SU-DHL-6 (cell line): ENCODE measurements at regions not wholly inside any gene's neighbourhood (a gene's known extent, or its start where the extent isn't known, plus 50 kb on each side); places are given as distances from the start of the nearest gene placed in this dataset.

Experiments used
- H2AFZ ChIP-seq: fragments of 200-600 bp; sonication (generic); 2 replicates; pipeline ENCODE4 v1.6.1; 2014; ENCODE audit warnings: low read depth, mild to moderate bottlenecking, moderate library complexity, mixed read lengths, antibody characterized with exemption, low read length; ENCODE audit not compliant: severe bottlenecking
- H3F3A ChIP-seq: fragments of 200-600 bp; shearing (Covaris generic); 2 replicates; pipeline ENCODE4 v1.6.0; 2016; ENCODE audit warnings: antibody characterized with exemption, mild to moderate bottlenecking; ENCODE audit not compliant: insufficient read depth
- H3K27ac ChIP-seq: fragments of 200-600 bp; sonication (generic); 2 replicates; pipeline ENCODE4 v1.5.1; 2016; ENCODE audit warnings: low read depth, mild to moderate bottlenecking, low read length, moderate library complexity, mixed read lengths
- H3K27me3 ChIP-seq: fragments of 200-600 bp; sonication (generic), shearing (Covaris generic); 2 replicates; pipeline ENCODE4 v1.6.0; 2014; ENCODE audit warnings: mild to moderate bottlenecking, low read length
- H3K36me3 ChIP-seq: fragments of 200-600 bp; sonication (generic); 2 replicates; pipeline ENCODE4 v1.6.1; 2014; ENCODE audit warnings: mild to moderate bottlenecking, low read length, mixed read lengths
- H3K4me2 ChIP-seq: fragments of 300-600, 200-600 bp; shearing (Covaris generic), sonication (generic); 2 replicates; pipeline ENCODE4 v1.6.0; 2014; ENCODE audit warnings: low read length, low read depth, mild to moderate bottlenecking; ENCODE audit not compliant: poor library complexity, severe bottlenecking
- H3K4me3 ChIP-seq: fragments of 200-600 bp; sonication (generic); 2 replicates; pipeline ENCODE4 v1.5.1; 2014; ENCODE audit warnings: antibody characterized with exemption, low read length, mild to moderate bottlenecking, mixed read lengths; ENCODE audit not compliant: insufficient read depth, poor library complexity, severe bottlenecking
- H3K79me2 ChIP-seq: fragments of 200-600 bp; sonication (generic); 2 replicates; pipeline ENCODE4 v1.6.1; 2014; ENCODE audit warnings: mild to moderate bottlenecking, low read length, moderate library complexity; ENCODE audit not compliant: insufficient read depth
- H3K9ac ChIP-seq: fragments of 200-600 bp; sonication (generic); 2 replicates; pipeline ENCODE4 v1.7.0; 2014; ENCODE audit warnings: mild to moderate bottlenecking, low read length
- H3K9me2 ChIP-seq: fragments of 200-600 bp; sonication (generic); replicated peaks from 2 replicates; pipeline ENCODE4 v1.6.1; 2014; ENCODE audit warnings: low read length; ENCODE audit not compliant: insufficient read depth
- H3K9me3 ChIP-seq: fragments of 200-600 bp; sonication (generic); 2 replicates; pipeline ENCODE4 v1.6.1; 2014; ENCODE audit warnings: low read length, mixed read lengths; ENCODE audit not compliant: insufficient read depth
- H4K20me1 ChIP-seq: fragments of 200-600 bp; sonication (generic); 2 replicates; pipeline ENCODE4 v1.6.1; 2014; ENCODE audit warnings: low read depth, mild to moderate bottlenecking, antibody characterized with exemption, low read length, moderate library complexity, mixed read lengths
- EZH2phosphoT487 ChIP-seq: fragments of 200-600 bp; sonication (generic), shearing (Covaris generic); conservative IDR thresholded peaks from 2 replicates; pipeline ENCODE4 v1.6.1; 2018; ENCODE audit warnings: mild to moderate bottlenecking, antibody characterized with exemption, low read length, moderate library complexity, mixed read lengths
- TF ChIP-seq, protein P1 (sequence below): fragments of 200-600 bp; sonication (generic); IDR thresholded peaks from one replicate; pipeline ENCODE4 v1.5.1; 2017; ENCODE audit warnings: antibody characterized with exemption, mild to moderate bottlenecking, low read length, moderate library complexity; ENCODE audit not compliant: insufficient read depth, poor library complexity, severe bottlenecking

DNA sequence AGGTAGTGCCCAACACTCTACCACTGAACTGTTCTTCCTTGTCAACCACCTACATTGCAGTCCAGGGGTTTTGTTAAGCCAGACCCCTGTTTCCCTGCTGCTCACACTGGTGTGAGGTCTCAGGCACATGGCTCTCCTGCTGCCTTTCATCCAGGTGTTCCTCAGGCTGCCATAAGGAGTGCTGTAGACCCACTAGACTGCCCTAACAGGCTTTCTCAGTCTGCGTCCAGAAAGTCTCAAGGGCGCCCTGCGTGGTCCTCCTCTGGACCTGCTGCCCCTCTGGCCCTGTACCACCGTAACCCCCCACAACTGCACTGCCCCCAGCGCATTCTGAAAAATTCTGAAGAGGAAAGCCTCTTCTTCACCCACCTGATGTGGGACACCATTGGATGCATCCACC lies 225.7 kb upstream of the ANKRD30A start:
- Histone ChIP-seq H3K27me3 (no peaks in the 10 kb centered on the region), H3K4me2 (no peak overlapping the region), H3K4me3 (no peak overlapping the region), H4K20me1 (no peaks in the 10 kb centered on the region), H3F3A (no peaks in the 10 kb centered on the region), H3K9ac (no peak overlapping the region), H3K36me3 (no peaks in the 10 kb centered on the region), H3K27ac (no peak overlapping the region), H3K79me2 (no peaks in the 10 kb centered on the region), H3K9me2 (no peaks in the 10 kb centered on the region), H3K9me3 (no peaks in the 10 kb centered on the region), H2AFZ (no peak overlapping the region)
- no peak for TF ChIP-seq EZH2phosphoT487
- TF ChIP-seq, protein P1, sequence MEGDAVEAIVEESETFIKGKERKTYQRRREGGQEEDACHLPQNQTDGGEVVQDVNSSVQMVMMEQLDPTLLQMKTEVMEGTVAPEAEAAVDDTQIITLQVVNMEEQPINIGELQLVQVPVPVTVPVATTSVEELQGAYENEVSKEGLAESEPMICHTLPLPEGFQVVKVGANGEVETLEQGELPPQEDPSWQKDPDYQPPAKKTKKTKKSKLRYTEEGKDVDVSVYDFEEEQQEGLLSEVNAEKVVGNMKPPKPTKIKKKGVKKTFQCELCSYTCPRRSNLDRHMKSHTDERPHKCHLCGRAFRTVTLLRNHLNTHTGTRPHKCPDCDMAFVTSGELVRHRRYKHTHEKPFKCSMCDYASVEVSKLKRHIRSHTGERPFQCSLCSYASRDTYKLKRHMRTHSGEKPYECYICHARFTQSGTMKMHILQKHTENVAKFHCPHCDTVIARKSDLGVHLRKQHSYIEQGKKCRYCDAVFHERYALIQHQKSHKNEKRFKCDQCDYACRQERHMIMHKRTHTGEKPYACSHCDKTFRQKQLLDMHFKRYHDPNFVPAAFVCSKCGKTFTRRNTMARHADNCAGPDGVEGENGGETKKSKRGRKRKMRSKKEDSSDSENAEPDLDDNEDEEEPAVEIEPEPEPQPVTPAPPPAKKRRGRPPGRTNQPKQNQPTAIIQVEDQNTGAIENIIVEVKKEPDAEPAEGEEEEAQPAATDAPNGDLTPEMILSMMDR = no peak

DNA sequence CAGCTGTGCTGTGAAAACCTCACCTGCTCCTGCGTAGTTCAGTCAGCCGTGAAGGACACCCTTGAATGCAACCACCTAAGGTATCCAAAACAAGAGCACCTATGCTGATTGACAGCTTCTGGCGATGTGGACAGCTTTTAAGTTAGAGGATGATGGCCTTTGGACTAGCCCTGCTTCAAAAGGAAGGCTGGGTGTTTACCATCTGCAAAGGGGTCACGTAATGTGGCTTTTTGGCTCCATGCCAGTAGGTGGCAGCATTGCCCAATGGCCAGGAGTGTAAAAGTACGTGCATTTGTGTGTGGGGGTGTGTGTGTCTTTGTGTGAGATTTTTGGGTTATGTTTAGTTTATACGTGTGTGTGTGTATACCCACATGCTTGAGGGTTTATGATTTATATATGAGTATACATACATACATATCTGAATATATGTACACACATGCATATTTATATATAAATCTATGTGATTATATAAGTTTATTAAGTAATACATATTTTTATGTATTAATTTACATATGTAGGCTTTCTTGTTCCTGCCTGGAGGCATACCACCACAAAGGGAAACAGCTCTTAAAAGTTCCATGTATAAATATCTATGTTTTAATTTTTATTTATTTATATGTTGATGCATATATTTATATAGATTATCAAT lies 236.3 kb upstream of the ANKRD30A start:
- Histone ChIP-seq H3K4me3 (no peak overlapping the region), H3K9me2 (no peaks in the 10 kb centered on the region), H3K79me2 (no peaks in the 10 kb centered on the region), H3K4me2 (no peak overlapping the region), H3K27me3 (no peaks in the 10 kb centered on the region), H3K9me3 (no peaks in the 10 kb centered on the region), H3K36me3 (no peaks in the 10 kb centered on the region), H2AFZ (no peak overlapping the region), H3K27ac (no peak overlapping the region), H4K20me1 (no peaks in the 10 kb centered on the region), H3K9ac (no peak overlapping the region), H3F3A (no peaks in the 10 kb centered on the region)
- TF ChIP-seq EZH2phosphoT487 = no peak
- TF ChIP-seq, protein P1 = peak; percentile 59

DNA sequence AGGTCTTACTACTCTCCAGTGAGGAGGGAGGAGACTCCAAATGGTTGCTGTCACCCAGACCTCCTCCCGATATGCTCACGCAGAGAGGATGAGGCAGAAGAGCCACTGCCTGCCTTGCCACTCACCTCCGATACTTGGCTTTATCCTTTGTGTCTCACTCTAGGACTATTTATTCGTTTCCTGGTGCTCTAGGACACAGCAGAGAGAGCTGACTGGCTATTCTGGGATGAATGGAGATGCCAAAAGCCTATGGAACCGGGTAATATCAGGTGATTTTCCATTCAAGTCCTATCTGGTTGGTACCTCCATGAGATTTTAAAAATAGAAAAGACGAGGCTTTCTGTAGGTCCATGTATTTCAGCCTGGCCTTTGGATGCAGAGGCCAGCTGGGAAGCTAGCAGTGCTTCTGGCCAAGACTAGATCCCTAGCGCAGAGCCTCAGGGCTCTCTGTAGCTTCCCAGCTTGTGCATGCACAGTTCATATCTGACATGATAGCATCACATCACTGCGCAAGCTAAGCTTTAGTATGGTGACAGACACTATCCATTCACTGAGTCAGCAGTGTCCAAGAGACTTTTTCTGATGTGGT lies 239.0 kb upstream of the ANKRD30A start:
- H3K27ac ChIP-seq = no peak overlapping the region
- no peaks in the 10 kb centered on the region for H4K20me1 ChIP-seq
- no peaks in the 10 kb centered on the region for H3K9me2 ChIP-seq
- no peaks in the 10 kb centered on the region for H3F3A ChIP-seq
- H3K9ac ChIP-seq = no peak overlapping the region
- H3K9me3 ChIP-seq = no peaks in the 10 kb centered on the region
- H3K4me2 ChIP-seq = no peak overlapping the region
- no peak overlapping the region for H3K4me3 ChIP-seq
- H3K27me3 ChIP-seq = no peaks in the 10 kb centered on the region
- TF ChIP-seq, protein P1 = no peak
- TF ChIP-seq EZH2phosphoT487 = no peak
- H2AFZ ChIP-seq = no peak overlapping the region
- H3K36me3 ChIP-seq = no peaks in the 10 kb centered on the region
- no peaks in the 10 kb centered on the region for H3K79me2 ChIP-seq
